Upper lobe of left lung (tissue), 6 donors: ENCODE measurements at regions not wholly inside any gene's neighbourhood (a gene's known extent, or its start where the extent isn't known, plus 50 kb on each side); places are given as distances from the start of the nearest gene placed in this dataset.

Experiments used
- ATAC-seq, 2 donors: fragments of 200-7000 bp; cut with Tn5 transposase; one replicate each; pipeline ENCODE4 v1.9.1; 2022; ENCODE audit warnings: mild to moderate bottlenecking in 2 of 2, moderate library complexity in 2 of 2; ENCODE audit not compliant: low FRiP score in 2 of 2
- DNase-seq, 2 donors: peaks; one replicate each; pipeline ENCODE4 v3.0.0-alpha.2; 2019 to 2020
- H3K27ac ChIP-seq, 4 donors: fragments of 200-600 bp; sonication (generic); one replicate each; pipeline ENCODE4 v1.5.1; 2016 to 2019
- H3K27me3 ChIP-seq, 4 donors: fragments of 200-600 bp; sonication (generic); one replicate each; pipeline ENCODE4 v1.5.1; 2017 to 2019
- H3K36me3 ChIP-seq, 4 donors: fragments of 200-600 bp; sonication (generic); one replicate each; pipeline ENCODE4 v1.5.1; 2016 to 2019
- H3K4me1 ChIP-seq, 4 donors: fragments of 200-600 bp; sonication (generic); one replicate each; pipeline ENCODE4 v1.5.1; 2018 to 2019
- H3K4me3 ChIP-seq, 4 donors: fragments of 200-600 bp; sonication (generic); one replicate each; pipeline ENCODE4 v1.5.1; 2017 to 2019; ENCODE audit warnings: mild to moderate bottlenecking in 2 of 4, moderate library complexity in 1 of 4
- H3K9me3 ChIP-seq, 4 donors: fragments of 200-600 bp; sonication (generic); one replicate each; pipeline ENCODE4 v1.5.1; 2018 to 2019
- EP300 ChIP-seq, 4 donors: sonication (generic); formaldehyde crosslinking; IDR thresholded peaks; one replicate each; pipeline ENCODE4 v1.5.1; 2017; ENCODE audit warnings: antibody characterized with exemption in 4 of 4, control low read depth in 2 of 4
- POLR2A ChIP-seq, 4 donors: fragments of 450-650 bp; IDR thresholded peaks; one replicate each; pipeline ENCODE4 v1.5.1; 2016 to 2017; ENCODE audit warnings: antibody characterized with exemption in 4 of 4, mild to moderate bottlenecking in 2 of 4
- POLR2AphosphoS5 ChIP-seq, 2 donors: sonication (generic); formaldehyde crosslinking; IDR thresholded peaks; one replicate each; pipeline ENCODE4 v1.5.1; 2017; ENCODE audit warnings: antibody characterized with exemption in 2 of 2
- WGBS, 2 donors: methylation state at CpG; one replicate each; pipeline ENCODE4 v1.1.5; 2017 to 2018; 5-methylcytosine and 5-hydroxymethylcytosine counted together
- TF ChIP-seq, protein P1 (sequence below), 6 experiments: fragments of 450-650 bp in 4 of 6; fragments of 200-600 bp in 2 of 6; sonication (generic) in 2 of 6; IDR thresholded peaks; one replicate each; pipeline ENCODE4 v1.5.1; 2016 to 2019; ENCODE audit warnings: antibody characterized with exemption in 6 of 6
- donor health status: DM: no; HTN: no; CAD: no; lungs with moderate emphysema.
- donor health status: DM: no; HTN: yes; CAD: no; lungs with severe emphysema.

DNA sequence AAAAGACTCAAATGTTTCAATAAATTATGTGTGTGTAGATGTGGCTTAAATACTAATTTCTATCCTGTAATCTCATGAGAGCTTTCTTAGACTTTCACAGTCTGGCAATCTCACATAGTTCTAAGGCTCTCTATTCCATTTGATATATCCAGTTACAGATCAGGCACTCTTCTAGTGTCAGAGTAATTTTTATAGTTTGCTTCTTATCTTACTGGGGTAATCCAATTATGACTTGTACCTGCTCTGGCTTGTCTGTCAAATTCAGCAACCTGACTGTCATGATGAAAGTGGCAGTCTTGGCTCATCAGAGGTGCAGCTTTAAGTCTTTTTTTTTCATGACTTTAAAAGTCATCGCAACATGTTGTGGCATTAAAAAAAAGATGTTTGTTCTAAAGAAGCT, 513.2 kb upstream of the MAN1A1 start:
- DNase-seq (no peak), ATAC-seq (no peak)
- Histone ChIP-seq H3K27ac (no peak overlapping the region), H3K36me3 (no peaks in the 10 kb centered on the region), H3K27me3 (no peaks in the 10 kb centered on the region), H3K4me1 (no peaks in the 10 kb centered on the region), H3K9me3 (peaks cover 0 to 8% (median 4%) of the 10 kb centered on the region in 4 donors), H3K4me3 (no peak overlapping the region)
- WGBS, 2 donors, result 96 to 97% methylated on average over 1 of the region's 1 CpG
- no peak for TF ChIP-seq EP300 (IDR thresholded peaks at IDR 0.05)
- no peak for TF ChIP-seq POLR2AphosphoS5 (IDR thresholded peaks at IDR 0.05)
- TF ChIP-seq, protein P1, sequence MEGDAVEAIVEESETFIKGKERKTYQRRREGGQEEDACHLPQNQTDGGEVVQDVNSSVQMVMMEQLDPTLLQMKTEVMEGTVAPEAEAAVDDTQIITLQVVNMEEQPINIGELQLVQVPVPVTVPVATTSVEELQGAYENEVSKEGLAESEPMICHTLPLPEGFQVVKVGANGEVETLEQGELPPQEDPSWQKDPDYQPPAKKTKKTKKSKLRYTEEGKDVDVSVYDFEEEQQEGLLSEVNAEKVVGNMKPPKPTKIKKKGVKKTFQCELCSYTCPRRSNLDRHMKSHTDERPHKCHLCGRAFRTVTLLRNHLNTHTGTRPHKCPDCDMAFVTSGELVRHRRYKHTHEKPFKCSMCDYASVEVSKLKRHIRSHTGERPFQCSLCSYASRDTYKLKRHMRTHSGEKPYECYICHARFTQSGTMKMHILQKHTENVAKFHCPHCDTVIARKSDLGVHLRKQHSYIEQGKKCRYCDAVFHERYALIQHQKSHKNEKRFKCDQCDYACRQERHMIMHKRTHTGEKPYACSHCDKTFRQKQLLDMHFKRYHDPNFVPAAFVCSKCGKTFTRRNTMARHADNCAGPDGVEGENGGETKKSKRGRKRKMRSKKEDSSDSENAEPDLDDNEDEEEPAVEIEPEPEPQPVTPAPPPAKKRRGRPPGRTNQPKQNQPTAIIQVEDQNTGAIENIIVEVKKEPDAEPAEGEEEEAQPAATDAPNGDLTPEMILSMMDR (IDR thresholded peaks at IDR 0.05), result no peak
- TF ChIP-seq POLR2A (IDR thresholded peaks at IDR 0.05), result no peak

DNA sequence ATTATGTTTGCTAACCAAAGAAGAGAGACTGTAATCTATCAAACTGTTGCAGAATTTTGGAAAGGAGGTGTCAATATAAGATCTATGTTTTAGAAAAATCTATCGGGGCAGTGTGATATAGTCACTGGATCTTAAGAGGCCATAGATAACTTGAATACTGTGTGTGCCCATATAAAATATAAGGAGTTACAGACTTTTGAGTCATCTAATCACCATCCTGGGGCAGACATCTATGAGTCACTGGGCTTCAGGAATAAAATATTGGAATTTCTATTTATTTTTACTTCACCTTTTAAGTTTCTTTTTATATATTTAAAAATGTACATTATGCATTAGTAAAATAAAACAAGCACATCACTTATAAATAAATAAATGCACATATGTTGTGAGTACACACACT, 509.3 kb upstream of the MAN1A1 start:
- Histone ChIP-seq H3K36me3 (no peaks in the 10 kb centered on the region), H3K4me1 (no peaks in the 10 kb centered on the region), H3K27ac (no peak overlapping the region), H3K4me3 (no peak overlapping the region), H3K9me3 (no peaks in the 10 kb centered on the region), H3K27me3 (no peaks in the 10 kb centered on the region)
- 97 to 100% methylated on average over 1 of the region's 1 CpG for WGBS, 2 donors
- DNase-seq, result no peak
- TF ChIP-seq, protein P1 (IDR thresholded peaks at IDR 0.05), result no peak
- TF ChIP-seq POLR2A (IDR thresholded peaks at IDR 0.05) (no peak), EP300 (IDR thresholded peaks at IDR 0.05) (no peak), POLR2AphosphoS5 (IDR thresholded peaks at IDR 0.05) (no peak)
- no peak for ATAC-seq

DNA sequence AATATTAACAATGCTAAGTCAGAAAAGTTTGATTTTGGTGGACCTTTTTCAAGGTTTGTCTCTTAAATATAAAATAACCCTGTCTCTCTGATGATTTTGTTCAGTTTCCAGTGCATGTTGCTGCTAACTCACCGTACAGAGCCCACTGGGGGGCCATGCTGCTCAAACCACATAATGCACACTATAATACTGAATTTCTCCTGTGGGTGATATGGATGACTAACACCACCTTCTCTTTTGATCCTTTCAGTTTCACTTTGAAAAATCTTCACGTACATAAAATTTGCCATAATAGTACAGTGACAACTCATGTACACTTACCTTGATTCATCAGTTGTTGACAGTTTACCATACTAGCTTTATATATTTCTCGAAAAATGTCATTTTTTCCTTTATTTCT, 506.6 kb upstream of the MAN1A1 start:
- 74 to 79% methylated on average over 3 of the region's 3 CpGs for WGBS, 2 donors
- DNase-seq (no peak), ATAC-seq (no peak)
- no peaks in the 10 kb centered on the region for H3K27me3 ChIP-seq
- H3K27ac ChIP-seq, result no peak overlapping the region
- TF ChIP-seq, protein P1 (IDR thresholded peaks at IDR 0.05), result no peak
- TF ChIP-seq EP300 (IDR thresholded peaks at IDR 0.05) (no peak), POLR2A (IDR thresholded peaks at IDR 0.05) (no peak), POLR2AphosphoS5 (IDR thresholded peaks at IDR 0.05) (no peak)
- no peak overlapping the region for H3K4me3 ChIP-seq
- H3K4me1 ChIP-seq, result no peaks in the 10 kb centered on the region
- no peaks in the 10 kb centered on the region for H3K36me3 ChIP-seq
- H3K9me3 ChIP-seq, result no peaks in the 10 kb centered on the region

DNA sequence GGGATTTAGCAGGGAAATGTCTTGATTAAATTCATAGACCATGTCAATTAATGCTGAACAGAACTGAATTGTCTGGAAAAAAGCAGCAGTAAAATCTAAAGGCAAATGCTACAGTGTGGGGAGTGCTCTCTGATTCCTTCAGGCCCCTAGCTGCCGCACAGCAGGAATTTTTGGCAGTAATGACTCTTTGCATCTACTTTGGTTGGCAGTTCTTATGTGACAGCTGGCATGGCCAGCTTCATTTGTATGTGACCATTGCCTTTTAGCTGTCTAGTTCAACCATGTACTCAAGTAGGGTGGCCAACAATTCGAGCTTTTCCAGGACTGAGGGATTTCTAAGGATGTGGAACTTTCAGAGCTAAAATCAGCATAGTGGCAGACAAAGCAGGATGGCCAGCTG, 499.1 kb upstream of the MAN1A1 start:
- 74 to 81% methylated on average over 2 of the region's 2 CpGs for WGBS, 2 donors
- no peaks in the 10 kb centered on the region for H3K36me3 ChIP-seq

DNA sequence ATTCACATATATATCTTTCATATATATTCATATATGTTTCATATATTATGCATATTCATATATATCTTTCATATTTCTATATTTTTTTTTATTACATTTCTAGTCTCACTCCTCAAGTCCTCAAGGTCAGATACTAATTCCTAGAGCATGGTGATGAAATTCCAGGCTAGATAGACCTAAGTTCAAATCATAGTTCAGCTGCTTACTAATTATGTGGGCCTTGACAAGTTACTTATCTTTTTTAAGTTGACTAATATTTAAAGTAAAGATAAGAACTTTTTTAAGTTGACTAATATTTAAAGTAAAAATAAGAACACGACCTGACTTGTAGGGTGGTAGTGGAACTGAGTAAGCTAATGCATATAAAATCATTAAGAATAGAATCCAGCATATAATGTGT, 495.6 kb upstream of the MAN1A1 start:
- Histone ChIP-seq H3K9me3 (no peaks in the 10 kb centered on the region), H3K27me3 (no peaks in the 10 kb centered on the region), H3K36me3 (no peaks in the 10 kb centered on the region), H3K4me3 (no peak overlapping the region), H3K4me1 (no peaks in the 10 kb centered on the region), H3K27ac (no peak overlapping the region)
- ATAC-seq (no peak), DNase-seq (no peak)
- 36 to 54% methylated on average over 1 of the region's 1 CpG for WGBS, 2 donors
- TF ChIP-seq, protein P1 (IDR thresholded peaks at IDR 0.05), result no peak
- TF ChIP-seq EP300 (IDR thresholded peaks at IDR 0.05) (no peak), POLR2A (IDR thresholded peaks at IDR 0.05) (no peak), POLR2AphosphoS5 (IDR thresholded peaks at IDR 0.05) (no peak)

More for the DNA sequence above, 499.1 kb upstream of the MAN1A1 start:
- H3K4me1 ChIP-seq, result no peaks in the 10 kb centered on the region
- H3K27me3 ChIP-seq, result no peaks in the 10 kb centered on the region
- DNase-seq (no peak), ATAC-seq (no peak)
- no peak overlapping the region for H3K4me3 ChIP-seq
- H3K27ac ChIP-seq, result no peak overlapping the region
- H3K9me3 ChIP-seq, result no peaks in the 10 kb centered on the region
- TF ChIP-seq EP300 (IDR thresholded peaks at IDR 0.05) (no peak), POLR2AphosphoS5 (IDR thresholded peaks at IDR 0.05) (no peak), POLR2A (IDR thresholded peaks at IDR 0.05) (no peak)
- TF ChIP-seq, protein P1 (IDR thresholded peaks at IDR 0.05), result no peak
